HepG2 (cell line): ENCODE measurements at regions not wholly inside any gene's neighbourhood (a gene's known extent, or its start where the extent isn't known, plus 50 kb on each side); places are given as distances from the start of the nearest gene placed in this dataset.

Experiments
- BRD4 ChIP-seq: sonication (generic); formaldehyde crosslinking; IDR thresholded peaks from 2 replicates; pipeline ENCODE4 v1.4.0; 2020; ENCODE audit warnings: missing genetic modification reagents
- EZH2 ChIP-seq: conservative IDR thresholded peaks from 2 replicates; pipeline ENCODE4 v1.6.1; 2012; ENCODE audit warnings: mild to moderate bottlenecking, low read depth, low read length, moderate library complexity
- GABPB1 ChIP-seq: IDR thresholded peaks from 2 replicates; pipeline ENCODE4 v1.6.1; 2016; ENCODE audit warnings: mild to moderate bottlenecking, missing genetic modification reagents, moderate library complexity, missing compliant biosample characterization
- POLR2AphosphoS5 ChIP-seq: IDR thresholded peaks from 2 replicates; pipeline ENCODE4 v1.6.1; 2012; ENCODE audit warnings: low read depth, low read length
- SALL2 ChIP-seq: sonication (generic); formaldehyde crosslinking; IDR thresholded peaks from 2 replicates; pipeline ENCODE4 v1.8.1; 2023; ENCODE audit warnings: mild to moderate bottlenecking, missing genetic modification reagents, inconsistent platforms
- SRF ChIP-seq: IDR thresholded peaks from 2 replicates; pipeline ENCODE4 v1.6.1; 2011; ENCODE audit warnings: mild to moderate bottlenecking, low read depth, low read length, moderate library complexity
- ZNF432 ChIP-seq: sonication (generic); formaldehyde crosslinking; IDR thresholded peaks from 2 replicates; pipeline ENCODE4 v1.5.0; 2020; ENCODE audit warnings: missing genetic modification reagents, mild to moderate bottlenecking, borderline replicate concordance

DNA sequence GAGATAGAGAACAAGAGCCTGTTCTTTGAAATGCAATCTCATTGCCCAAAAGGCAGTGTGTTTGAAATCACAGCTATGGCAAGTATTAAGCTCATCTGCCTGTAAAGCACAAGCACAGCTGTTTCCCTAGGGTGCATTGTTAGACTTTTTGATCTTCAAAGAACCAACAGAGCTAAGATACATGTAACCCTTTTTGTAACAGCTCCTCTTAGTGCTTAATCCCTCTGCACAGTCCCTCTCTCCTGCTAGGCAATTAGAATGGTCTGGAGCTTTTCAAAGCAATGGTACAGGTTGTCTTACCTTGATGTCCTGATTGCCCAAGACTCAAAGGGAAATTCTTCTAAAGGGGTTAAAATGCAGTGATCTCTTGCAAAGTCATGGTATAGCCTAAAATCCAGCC lies 249.6 kb upstream of the CHRM2 start:
- TF ChIP-seq GABPB1 (CRISPR knock-in tag): no peak
- no peak for TF ChIP-seq BRD4 (CRISPR knock-in tag)
- no peak for TF ChIP-seq SRF
- TF ChIP-seq SALL2: no peak
- no peak for TF ChIP-seq POLR2AphosphoS5
- TF ChIP-seq ZNF432: no peak
- TF ChIP-seq EZH2: no peak
